ENCODE measurements at regions not wholly inside any gene's neighbourhood (a gene's known extent, or its start where the extent isn't known, plus 50 kb on each side); places are given as distances from the start of the nearest gene placed in this dataset.

DNA sequence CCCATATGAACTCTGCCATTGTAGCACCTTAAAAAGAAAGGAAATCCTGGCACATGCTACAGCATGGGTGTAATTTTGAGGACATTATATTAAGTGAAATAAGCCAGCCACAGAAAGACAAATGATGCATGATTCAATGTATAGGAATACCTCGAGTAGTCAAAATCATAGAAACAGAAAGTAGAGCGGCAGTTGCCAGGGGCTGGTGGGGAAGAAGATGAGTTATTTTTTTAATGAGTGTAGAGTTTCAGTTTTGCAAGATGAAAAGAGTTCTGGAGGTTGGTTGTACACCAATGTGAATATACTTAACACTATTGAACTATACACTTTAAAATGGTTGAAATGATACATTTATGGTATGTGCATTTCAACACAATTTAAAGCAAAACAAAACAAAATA lies 133.0 kb downstream of the ZDHHC21 start:
- WGBS, 5 donors: 67 to 78% (median 74%) methylated on average over 2 of the region's 2 CpGs
- Histone ChIP-seq H3K36me3 (no peaks in the 10 kb centered on the region), H3K4me3 (no peak overlapping the region), H3K9me3 (peaks cover 0 to 7% (median 0%) of the 10 kb centered on the region in 8 donors), H3K27me3 (replicated peaks in 1 of 7) (no peaks in the 10 kb centered on the region), H3K27ac (no peak overlapping the region), H3K4me1 (no peaks in the 10 kb centered on the region)
- intact Hi-C loops (cut with DNase I; ENCODE audit: low total_unique reads): no loop called here
- no peak for DNase-seq
- TF ChIP-seq POLR2AphosphoS5 (IDR thresholded peaks at IDR 0.05): no peak
- TF ChIP-seq POLR2A (IDR thresholded peaks at IDR 0.05): no peak
- TF ChIP-seq, protein P1, sequence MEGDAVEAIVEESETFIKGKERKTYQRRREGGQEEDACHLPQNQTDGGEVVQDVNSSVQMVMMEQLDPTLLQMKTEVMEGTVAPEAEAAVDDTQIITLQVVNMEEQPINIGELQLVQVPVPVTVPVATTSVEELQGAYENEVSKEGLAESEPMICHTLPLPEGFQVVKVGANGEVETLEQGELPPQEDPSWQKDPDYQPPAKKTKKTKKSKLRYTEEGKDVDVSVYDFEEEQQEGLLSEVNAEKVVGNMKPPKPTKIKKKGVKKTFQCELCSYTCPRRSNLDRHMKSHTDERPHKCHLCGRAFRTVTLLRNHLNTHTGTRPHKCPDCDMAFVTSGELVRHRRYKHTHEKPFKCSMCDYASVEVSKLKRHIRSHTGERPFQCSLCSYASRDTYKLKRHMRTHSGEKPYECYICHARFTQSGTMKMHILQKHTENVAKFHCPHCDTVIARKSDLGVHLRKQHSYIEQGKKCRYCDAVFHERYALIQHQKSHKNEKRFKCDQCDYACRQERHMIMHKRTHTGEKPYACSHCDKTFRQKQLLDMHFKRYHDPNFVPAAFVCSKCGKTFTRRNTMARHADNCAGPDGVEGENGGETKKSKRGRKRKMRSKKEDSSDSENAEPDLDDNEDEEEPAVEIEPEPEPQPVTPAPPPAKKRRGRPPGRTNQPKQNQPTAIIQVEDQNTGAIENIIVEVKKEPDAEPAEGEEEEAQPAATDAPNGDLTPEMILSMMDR (IDR thresholded peaks at IDR 0.05 in 8 of 11, conservative IDR thresholded peaks at IDR 0.05 in 3 of 11): no peak

- Histone ChIP-seq H3K36me3 (no peaks in the 10 kb centered on the region), H3K27ac (no peak overlapping the region), H3K4me1 (no peaks in the 10 kb centered on the region), H3K27me3 (replicated peaks in 1 of 7) (no peaks in the 10 kb centered on the region), H3K9me3 (peaks cover 0 to 6% (median 0%) of the 10 kb centered on the region in 8 donors), H3K4me3 (no peak overlapping the region)
- intact Hi-C loops (cut with DNase I; ENCODE audit: low total_unique reads): no loop called here
- 84 to 93% (median 90%) methylated on average over 4 of the region's 4 CpGs for WGBS, 5 donors
- no peak for TF ChIP-seq POLR2AphosphoS5 (IDR thresholded peaks at IDR 0.05)
- TF ChIP-seq, protein P1 (IDR thresholded peaks at IDR 0.05 in 8 of 11, conservative IDR thresholded peaks at IDR 0.05 in 3 of 11): no peak
- TF ChIP-seq POLR2A (IDR thresholded peaks at IDR 0.05): no peak
- DNase-seq: no peak
Observed at GRCh38 chr9:14554886-14555285, 138.3 kb downstream of the ZDHHC21 start.

DNA sequence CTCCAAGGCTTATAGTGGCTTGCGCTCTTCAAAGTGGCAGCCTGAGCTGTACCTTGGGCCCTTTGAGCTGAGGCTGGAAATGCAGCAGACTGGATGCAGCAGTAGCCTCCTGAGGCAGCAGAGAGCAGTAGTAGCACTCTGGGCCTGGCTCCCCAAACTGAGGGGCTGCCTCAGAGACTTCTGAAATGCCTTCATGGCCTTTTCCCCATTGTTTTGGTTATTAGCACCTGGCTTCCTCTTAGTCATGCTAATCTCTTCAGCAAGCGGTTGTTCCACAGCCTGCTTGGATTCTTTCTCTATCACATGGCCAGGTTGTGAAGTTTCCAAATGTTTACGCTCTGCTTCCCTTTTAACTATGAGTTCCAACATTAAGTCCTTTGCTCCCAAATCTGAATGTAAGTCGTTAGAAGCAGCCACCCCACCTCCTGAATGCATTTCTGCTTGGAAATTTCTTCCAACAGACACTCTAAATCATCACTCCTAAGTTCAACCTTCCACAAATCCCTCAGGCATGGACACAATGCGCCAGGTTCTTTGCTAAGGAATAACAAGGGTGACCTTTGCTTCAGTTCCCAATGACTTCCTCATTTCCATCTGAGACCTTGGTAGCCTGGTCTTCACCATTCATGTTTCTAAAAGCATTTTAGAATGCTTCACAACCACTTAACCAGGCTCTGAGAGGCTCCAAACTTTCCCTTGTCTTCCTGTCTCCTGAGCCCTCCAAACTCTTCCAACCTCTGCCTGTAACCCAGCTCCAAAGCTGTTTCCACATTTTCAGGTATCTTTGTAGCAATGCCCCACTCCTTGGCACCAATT lies 145.8 kb downstream of the ZDHHC21 start:
- WGBS, 5 donors: 69 to 80% (median 76%) methylated on average over 5 of the region's 5 CpGs
- DNase-seq: no peak
- Histone ChIP-seq H3K4me3 (no peak overlapping the region), H3K27me3 (replicated peaks in 1 of 7) (no peaks in the 10 kb centered on the region), H3K27ac (no peak overlapping the region), H3K36me3 (no peaks in the 10 kb centered on the region), H3K9me3 (no peaks in the 10 kb centered on the region), H3K4me1 (no peaks in the 10 kb centered on the region)
- intact Hi-C loops (cut with DNase I; ENCODE audit: low total_unique reads): no loop called here
- no peak for TF ChIP-seq POLR2AphosphoS5 (IDR thresholded peaks at IDR 0.05)
- TF ChIP-seq, protein P1 (IDR thresholded peaks at IDR 0.05 in 8 of 11, conservative IDR thresholded peaks at IDR 0.05 in 3 of 11): no peak
- no peak for TF ChIP-seq POLR2A (IDR thresholded peaks at IDR 0.05)

DNA sequence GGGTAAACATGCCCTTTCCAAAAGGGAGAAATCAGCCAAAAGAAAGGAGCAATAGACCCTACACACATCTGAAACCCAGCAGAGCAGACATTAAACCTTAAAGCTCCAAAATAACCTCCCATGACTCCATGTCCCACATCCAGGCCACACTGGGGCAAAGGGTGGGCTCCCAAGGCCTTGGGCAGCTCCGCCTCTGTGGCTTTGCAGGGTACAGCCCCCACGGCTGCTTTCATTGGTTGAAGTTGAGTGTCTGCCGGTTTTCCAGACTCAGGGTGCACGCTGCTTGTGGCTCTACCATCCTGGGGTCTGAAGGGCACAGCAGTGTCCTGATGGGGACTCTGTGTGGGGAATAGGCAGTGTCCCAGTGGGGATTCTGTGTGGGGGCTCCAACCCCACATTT lies 146.5 kb downstream of the ZDHHC21 start:
- no peak for TF ChIP-seq POLR2AphosphoS5 (IDR thresholded peaks at IDR 0.05)
- TF ChIP-seq POLR2A (IDR thresholded peaks at IDR 0.05): no peak
- no peaks in the 10 kb centered on the region for H3K9me3 ChIP-seq
- DNase-seq: no peak
- 81 to 96% (median 90%) methylated on average over 4 of the region's 4 CpGs for WGBS, 5 donors
- H3K27me3 ChIP-seq (replicated peaks in 1 of 7): no peaks in the 10 kb centered on the region
- H3K4me3 ChIP-seq: no peak overlapping the region
- intact Hi-C loops (cut with DNase I; ENCODE audit: low total_unique reads): no loop called here
- no peaks in the 10 kb centered on the region for H3K4me1 ChIP-seq
- no peak overlapping the region for H3K27ac ChIP-seq
- H3K36me3 ChIP-seq: no peaks in the 10 kb centered on the region
